HG02610 (cell line): ENCODE measurements at regions not wholly inside any gene's neighbourhood (a gene's known extent, or its start where the extent isn't known, plus 50 kb on each side); places are given as distances from the start of the nearest gene placed in this dataset.

Experiments used
- ATAC-seq: cut with Tn5 transposase; IDR thresholded peaks from one replicate; pipeline ENCODE4 v1.9.1; 2021; ENCODE audit warnings: mild to moderate bottlenecking, moderate library complexity; ENCODE audit not compliant: unreplicated experiment

GRCh38 chr15:93182703-93183205, 93.7 kb upstream of the RGMA start:
- no peak for ATAC-seq

GRCh38 chr15:93180656-93181055, 91.6 kb upstream of the RGMA start:
- ATAC-seq: no peak

- no peak for ATAC-seq
Measured at GRCh38 chr15:93180128-93180527, 91.1 kb upstream of the RGMA start.

GRCh38 chr15:93179700-93180102, 90.7 kb upstream of the RGMA start:
- ATAC-seq: no peak

GRCh38 chr15:93179072-93179471, 90.1 kb upstream of the RGMA start:
- ATAC-seq: no peak

GRCh38 chr15:93178371-93178770, 89.4 kb upstream of the RGMA start:
- no peak for ATAC-seq

GRCh38 chr15:93176065-93176464, 87.1 kb upstream of the RGMA start:
- no peak for ATAC-seq

- no peak for ATAC-seq
Measured at GRCh38 chr15:93174836-93175235, 85.8 kb upstream of the RGMA start.

GRCh38 chr15:93173369-93173768, 84.4 kb upstream of the RGMA start:
- no peak for ATAC-seq

- no peak for ATAC-seq
Measured at GRCh38 chr15:93171476-93171875, 82.5 kb upstream of the RGMA start.

- ATAC-seq: no peak
Measured at GRCh38 chr15:93170329-93170728, 81.3 kb upstream of the RGMA start.

- ATAC-seq: no peak
Measured at GRCh38 chr15:93168910-93169309, 79.9 kb upstream of the RGMA start.

- ATAC-seq: no peak
Measured at GRCh38 chr15:93167291-93167690, 78.3 kb upstream of the RGMA start.

- ATAC-seq: no peak
Measured at GRCh38 chr15:93166675-93167074, 77.7 kb upstream of the RGMA start.

- ATAC-seq: no peak
Measured at GRCh38 chr15:93165734-93166470, 76.9 kb upstream of the RGMA start.

GRCh38 chr15:93164409-93164808, 75.4 kb upstream of the RGMA start:
- ATAC-seq: no peak

- no peak for ATAC-seq
Measured at GRCh38 chr15:93162560-93162959, 73.5 kb upstream of the RGMA start.

GRCh38 chr15:93159930-93160329, 70.9 kb upstream of the RGMA start:
- ATAC-seq: no peak

- no peak for ATAC-seq
Measured at GRCh38 chr15:93158097-93158900, 69.3 kb upstream of the RGMA start.

- ATAC-seq: no peak
Measured at GRCh38 chr15:93154666-93155065, 65.7 kb upstream of the RGMA start.

- no peak for ATAC-seq
Measured at GRCh38 chr15:93152951-93153350, 63.9 kb upstream of the RGMA start.

- no peak for ATAC-seq
Measured at GRCh38 chr15:93152360-93152759, 63.3 kb upstream of the RGMA start.
